ENCODE measurements at regions not wholly inside any gene's neighbourhood (a gene's known extent, or its start where the extent isn't known, plus 50 kb on each side); places are given as distances from the start of the nearest gene placed in this dataset.
A peak's percentile ranks its signal among the peaks of the same experiment; 100 is the strongest.

DNA sequence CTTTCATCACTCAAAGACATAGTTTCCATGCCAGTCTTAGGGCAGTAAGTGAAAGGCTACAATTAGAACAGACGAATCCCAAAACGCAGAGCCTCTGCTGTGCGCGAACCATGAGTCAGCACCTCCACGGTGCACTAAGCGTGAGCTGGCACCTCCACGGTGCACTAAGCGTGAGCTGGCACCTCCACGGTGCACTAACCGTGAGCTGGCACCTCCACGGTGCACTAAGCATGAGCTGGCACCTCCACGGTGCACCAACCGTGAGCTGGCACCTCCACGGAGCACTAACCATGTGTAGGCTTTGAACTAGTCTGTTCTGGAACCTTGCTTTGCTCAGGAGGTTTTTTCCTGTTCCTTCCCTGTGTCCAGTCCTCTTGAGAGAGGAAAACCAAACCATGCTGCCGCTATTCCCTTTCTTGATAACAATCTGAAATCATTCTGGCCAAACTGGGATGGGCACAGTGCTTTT is 120.6 kb downstream of the IRS2 start:
- Histone ChIP-seq H3K27me3 (no peaks in the 10 kb centered on the region), H3K27ac (no peak overlapping the region), H3K4me1 (peaks cover 34% of the 10 kb centered on the region), H3K4me3 (no peak overlapping the region), H3K36me3 (no peaks in the 10 kb centered on the region), H4K20me1 (no peaks in the 10 kb centered on the region), H3K9me3 (peaks cover 8% of the 10 kb centered on the region; the same call in 1 of the 2 replicates), H3K4me2 (no peak overlapping the region), H3K9ac (no peak overlapping the region)
- TF ChIP-seq Cebpa-rat (IDR thresholded peaks at IDR 0.05), result no peak

DNA sequence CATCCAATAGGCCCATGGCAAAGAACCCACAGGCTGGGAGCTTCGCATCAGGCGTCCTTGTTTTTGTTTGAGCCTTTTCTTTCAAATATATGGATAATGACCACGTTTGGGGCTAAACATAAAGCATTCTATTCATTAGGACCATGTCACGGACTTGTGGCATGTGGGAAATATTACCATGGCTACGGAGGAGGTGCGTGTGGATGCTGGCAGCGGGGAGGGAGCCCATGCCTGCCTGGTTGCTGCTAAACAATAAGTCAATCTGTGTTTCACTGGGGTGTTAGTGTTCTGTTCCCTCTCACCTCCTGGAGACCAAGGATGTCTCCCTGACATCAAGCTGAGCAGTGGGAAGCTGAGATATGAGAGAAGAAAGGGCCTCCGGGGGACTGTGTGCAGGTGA is 121.1 kb downstream of the IRS2 start:
- Histone ChIP-seq H3K4me1 (peaks cover 33% of the 10 kb centered on the region), H3K27me3 (no peaks in the 10 kb centered on the region), H3K27ac (no peak overlapping the region), H3K9me3 (peaks cover 8% of the 10 kb centered on the region; the same call in 1 of the 2 replicates), H3K36me3 (no peaks in the 10 kb centered on the region), H4K20me1 (no peaks in the 10 kb centered on the region), H3K4me3 (no peak overlapping the region), H3K4me2 (no peak overlapping the region), H3K9ac (no peak overlapping the region)
- TF ChIP-seq Cebpa-rat (IDR thresholded peaks at IDR 0.05), result no peak

DNA sequence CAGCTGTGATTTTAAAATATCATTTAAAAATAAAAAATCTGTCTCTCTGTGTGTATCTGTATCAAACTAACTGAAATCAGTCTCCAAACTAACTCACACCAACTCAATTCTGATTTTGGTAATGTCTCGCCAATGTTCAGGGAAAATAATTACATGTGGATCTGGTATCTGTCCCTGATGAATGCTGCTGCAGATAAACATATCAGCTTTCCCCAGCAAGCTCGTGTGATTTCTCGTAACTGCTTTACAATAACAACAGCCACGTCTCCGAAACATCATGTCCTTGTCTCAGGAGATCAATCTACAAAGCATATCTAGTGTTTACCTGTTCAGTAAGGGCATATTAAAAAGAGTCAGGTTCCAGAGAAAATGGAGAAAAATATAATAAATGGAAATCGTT is 129.0 kb downstream of the IRS2 start:
- no peaks in the 10 kb centered on the region for H3K36me3 ChIP-seq
- no peak overlapping the region for H3K4me3 ChIP-seq
- 0 out of 2 replicates have a peak, but pooled peaks cover 6% of the 10 kb centered on the region for H4K20me1 ChIP-seq
- H3K4me1 ChIP-seq, result peaks cover 46% of the 10 kb centered on the region
- no peaks in the 10 kb centered on the region for H3K9me3 ChIP-seq
- no peak overlapping the region for H3K9ac ChIP-seq
- no peaks in the 10 kb centered on the region for H3K27me3 ChIP-seq
- H3K27ac ChIP-seq, result no peak overlapping the region
- no peak for TF ChIP-seq Cebpa-rat (IDR thresholded peaks at IDR 0.05)
- peak overlapping the region; percentile 24; the same call in 1 of the 2 replicates for H3K4me2 ChIP-seq

- TF ChIP-seq Cebpa-rat (IDR thresholded peaks at IDR 0.05), result no peak
- H3K36me3 ChIP-seq, result no peaks in the 10 kb centered on the region
- 0 out of 2 replicates have a peak, but pooled peaks cover 5% of the 10 kb centered on the region for H3K9me3 ChIP-seq
- H3K4me3 ChIP-seq, result no peak overlapping the region
- H3K4me1 ChIP-seq, result peaks cover 47% of the 10 kb centered on the region
- H3K9ac ChIP-seq, result no peak overlapping the region
- no peaks in the 10 kb centered on the region for H3K27me3 ChIP-seq
- H3K4me2 ChIP-seq, result peak overlapping the region; percentile 55; the same call in 1 of the 2 replicates
- H4K20me1 ChIP-seq, result 0 out of 2 replicates have a peak, but pooled peaks cover 6% of the 10 kb centered on the region
- H3K27ac ChIP-seq, result no peak overlapping the region
These were observed 130.2 kb downstream of the IRS2 start for GRCh38 chr13:109656206-109656605.

- Histone ChIP-seq H3K4me3 (no peak overlapping the region), H3K9me3 (0 out of 2 replicates have a peak, but pooled peaks cover 8% of the 10 kb centered on the region), H3K4me2 (peak overlapping the region; percentile 55), H3K9ac (no peak overlapping the region), H3K27me3 (no peaks in the 10 kb centered on the region), H3K4me1 (peaks cover 47% of the 10 kb centered on the region), H3K27ac (no peak overlapping the region), H3K36me3 (no peaks in the 10 kb centered on the region), H4K20me1 (0 out of 2 replicates have a peak, but pooled peaks cover 6% of the 10 kb centered on the region)
- no peak for TF ChIP-seq Cebpa-rat (IDR thresholded peaks at IDR 0.05)
These were observed 130.8 kb downstream of the IRS2 start for GRCh38 chr13:109655611-109656010.

- TF ChIP-seq Cebpa-rat (IDR thresholded peaks at IDR 0.05), result no peak
- no peak overlapping the region for H3K27ac ChIP-seq
- 0 out of 2 replicates have a peak, but pooled peaks cover 6% of the 10 kb centered on the region for H4K20me1 ChIP-seq
These were observed 131.2 kb downstream of the IRS2 start for GRCh38 chr13:109655206-109655600.

GRCh38 chr13:109654341-109655205 is 131.8 kb downstream of the IRS2 start:
- H3K9ac ChIP-seq, result no peak overlapping the region

More at GRCh38 chr13:109655206-109655600, 131.2 kb downstream of the IRS2 start:
- H3K9me3 ChIP-seq, result 0 out of 2 replicates have a peak, but pooled peaks cover 8% of the 10 kb centered on the region
- peak overlapping the region; percentile 55 for H3K4me2 ChIP-seq
- H3K4me3 ChIP-seq, result no peak overlapping the region
- H3K27me3 ChIP-seq, result no peaks in the 10 kb centered on the region
- no peak overlapping the region for H3K9ac ChIP-seq
- peaks cover 50% of the 10 kb centered on the region for H3K4me1 ChIP-seq
- H3K36me3 ChIP-seq, result no peaks in the 10 kb centered on the region

GRCh38 chr13:109652531-109652930 is 133.9 kb downstream of the IRS2 start:
- H3K4me1 ChIP-seq, result peaks cover 55% of the 10 kb centered on the region
- H3K9me3 ChIP-seq, result 0 out of 2 replicates have a peak, but pooled peaks cover 15% of the 10 kb centered on the region
- no peak overlapping the region for H3K4me2 ChIP-seq
- H3K27ac ChIP-seq, result no peak overlapping the region
- TF ChIP-seq Cebpa-rat (IDR thresholded peaks at IDR 0.05), result no peak
- H3K27me3 ChIP-seq, result no peaks in the 10 kb centered on the region
- no peak overlapping the region for H3K4me3 ChIP-seq
- 0 out of 2 replicates have a peak, but pooled peaks cover 6% of the 10 kb centered on the region for H4K20me1 ChIP-seq
- H3K36me3 ChIP-seq, result no peaks in the 10 kb centered on the region
- H3K9ac ChIP-seq, result no peak overlapping the region

More at GRCh38 chr13:109654341-109655205, 131.8 kb downstream of the IRS2 start:
- Histone ChIP-seq H3K27ac (no peak overlapping the region), H3K4me2 (peak overlapping the region; percentile 55), H3K4me3 (no peak overlapping the region), H3K9me3 (0 out of 2 replicates have a peak, but pooled peaks cover 8% of the 10 kb centered on the region), H4K20me1 (0 out of 2 replicates have a peak, but pooled peaks cover 6% of the 10 kb centered on the region), H3K27me3 (no peaks in the 10 kb centered on the region), H3K36me3 (no peaks in the 10 kb centered on the region), H3K4me1 (peaks cover 53% of the 10 kb centered on the region)
- TF ChIP-seq Cebpa-rat (IDR thresholded peaks at IDR 0.05), result no peak

- 0 out of 2 replicates have a peak, but pooled peaks cover 15% of the 10 kb centered on the region for H3K9me3 ChIP-seq
- no peak for TF ChIP-seq Cebpa-rat (IDR thresholded peaks at IDR 0.05)
- H3K27ac ChIP-seq, result no peak overlapping the region
- no peaks in the 10 kb centered on the region for H3K36me3 ChIP-seq
- H3K27me3 ChIP-seq, result no peaks in the 10 kb centered on the region
- H3K4me1 ChIP-seq, result peaks cover 55% of the 10 kb centered on the region
- H3K4me2 ChIP-seq, result no peak overlapping the region
- 0 out of 2 replicates have a peak, but pooled peaks cover 6% of the 10 kb centered on the region for H4K20me1 ChIP-seq
- no peak overlapping the region for H3K4me3 ChIP-seq
- H3K9ac ChIP-seq, result no peak overlapping the region
These were observed 134.5 kb downstream of the IRS2 start for GRCh38 chr13:109651854-109652253.

- H3K9ac ChIP-seq, result no peak overlapping the region
These were observed 135.1 kb downstream of the IRS2 start for GRCh38 chr13:109651311-109651710.

More at GRCh38 chr13:109651311-109651710, 135.1 kb downstream of the IRS2 start:
- Histone ChIP-seq H3K4me2 (no peak overlapping the region), H3K27me3 (no peaks in the 10 kb centered on the region), H3K27ac (no peak overlapping the region), H3K4me1 (peaks cover 55% of the 10 kb centered on the region), H3K9me3 (0 out of 2 replicates have a peak, but pooled peaks cover 15% of the 10 kb centered on the region), H4K20me1 (0 out of 2 replicates have a peak, but pooled peaks cover 6% of the 10 kb centered on the region), H3K36me3 (no peaks in the 10 kb centered on the region), H3K4me3 (no peak overlapping the region)
- TF ChIP-seq Cebpa-rat (IDR thresholded peaks at IDR 0.05), result no peak

Data from BLaER1 (cell line).